ENCODE measurements at regions not wholly inside any gene's neighbourhood (a gene's known extent, or its start where the extent isn't known, plus 50 kb on each side); places are given as distances from the start of the nearest gene placed in this dataset.
A peak's percentile ranks its signal among the peaks of the same experiment; 100 is the strongest.

GRCh38 chr14:87542288-87542687 is 450.7 kb downstream of the GALC start:
- TF ChIP-seq SIN3A (IDR thresholded peaks at IDR 0.05; ENCODE audit: borderline replicate concordance, insufficient read depth, low read length) (no peak), TAF1 (IDR thresholded peaks at IDR 0.05; ENCODE audit: borderline replicate concordance, insufficient read depth, low read length) (no peak), POLR2AphosphoS5 (IDR thresholded peaks at IDR 0.05; ENCODE audit: low read depth, low read length) (no peak), FOXP2 (optimal IDR thresholded peaks at IDR 0.05; ENCODE audit: borderline replicate concordance, extremely low read depth, extremely low read length, insufficient read depth) (no peak), REST (IDR thresholded peaks at IDR 0.05; ENCODE audit: insufficient read depth in 1 of 2, low read depth in 2 of 2, low read length in 2 of 2) (no peak)

GRCh38 chr14:87540339-87540738 is 452.6 kb downstream of the GALC start:
- peak in 1 of 2 experiments; percentile 72; a peak in 1 of 4 replicates for TF ChIP-seq REST (IDR thresholded peaks at IDR 0.05; ENCODE audit: insufficient read depth in 1 of 2, low read depth in 2 of 2, low read length in 2 of 2)
- TF ChIP-seq FOXP2 (optimal IDR thresholded peaks at IDR 0.05; ENCODE audit: borderline replicate concordance, extremely low read depth, extremely low read length, insufficient read depth): no peak

- TF ChIP-seq FOXP2 (optimal IDR thresholded peaks at IDR 0.05; ENCODE audit: borderline replicate concordance, extremely low read depth, extremely low read length, insufficient read depth): no peak
- no peak for TF ChIP-seq SIN3A (IDR thresholded peaks at IDR 0.05; ENCODE audit: borderline replicate concordance, insufficient read depth, low read length)
- TF ChIP-seq REST (IDR thresholded peaks at IDR 0.05; ENCODE audit: insufficient read depth in 1 of 2, low read depth in 2 of 2, low read length in 2 of 2): no peak
- TF ChIP-seq TAF1 (IDR thresholded peaks at IDR 0.05; ENCODE audit: borderline replicate concordance, insufficient read depth, low read length): no peak
Measured at GRCh38 chr14:87529081-87529480, 463.9 kb downstream of the GALC start.

- TF ChIP-seq REST (IDR thresholded peaks at IDR 0.05; ENCODE audit: insufficient read depth in 1 of 2, low read depth in 2 of 2, low read length in 2 of 2) (no peak), SIN3A (IDR thresholded peaks at IDR 0.05; ENCODE audit: borderline replicate concordance, insufficient read depth, low read length) (no peak), POLR2AphosphoS5 (IDR thresholded peaks at IDR 0.05; ENCODE audit: low read depth, low read length) (no peak), TAF1 (IDR thresholded peaks at IDR 0.05; ENCODE audit: borderline replicate concordance, insufficient read depth, low read length) (no peak), FOXP2 (optimal IDR thresholded peaks at IDR 0.05; ENCODE audit: borderline replicate concordance, extremely low read depth, extremely low read length, insufficient read depth) (no peak)
Measured at GRCh38 chr14:87526731-87527130, 466.3 kb downstream of the GALC start.

GRCh38 chr14:87524011-87524410 is 469.0 kb downstream of the GALC start:
- no peak for TF ChIP-seq SIN3A (IDR thresholded peaks at IDR 0.05; ENCODE audit: borderline replicate concordance, insufficient read depth, low read length)
- no peak for TF ChIP-seq POLR2AphosphoS5 (IDR thresholded peaks at IDR 0.05; ENCODE audit: low read depth, low read length)
- no peak for TF ChIP-seq REST (IDR thresholded peaks at IDR 0.05; ENCODE audit: insufficient read depth in 1 of 2, low read depth in 2 of 2, low read length in 2 of 2)
- no peak for TF ChIP-seq TAF1 (IDR thresholded peaks at IDR 0.05; ENCODE audit: borderline replicate concordance, insufficient read depth, low read length)
- TF ChIP-seq FOXP2 (optimal IDR thresholded peaks at IDR 0.05; ENCODE audit: borderline replicate concordance, extremely low read depth, extremely low read length, insufficient read depth): no peak

Measured in PFSK-1 (cell line).